ENCODE measurements at regions not wholly inside any gene's neighbourhood (a gene's known extent, or its start where the extent isn't known, plus 50 kb on each side); places are given as distances from the start of the nearest gene placed in this dataset.
"Not testable (repeated sequence)": the region's sequence is repeated elsewhere in the genome, so short reads cannot be mapped to it uniquely, and the experiment has no call there.

- Histone ChIP-seq H3K4me1 (ENCODE audit: control insufficient read depth in 1 of 2, insufficient read depth in 2 of 2, low read length in 2 of 2) (no peaks in the 10 kb centered on the region), H3K27ac (ENCODE audit: low read depth, low read length) (no peak overlapping the region), H3K9me3 (ENCODE audit: control insufficient read depth in 1 of 2, low read length in 2 of 2) (no peaks in the 10 kb centered on the region), H3K27me3 (ENCODE audit: control insufficient read depth in 1 of 2, insufficient read depth in 2 of 2, low read length in 2 of 2) (peaks cover 0 to 2% of the 10 kb centered on the region in 2 donors), H3K4me3 (ENCODE audit: low read depth in 1 of 2, low read length in 2 of 2) (no peak overlapping the region), H3K36me3 (ENCODE audit: control insufficient read depth in 1 of 2, insufficient read depth in 2 of 2, low read length in 2 of 2) (no peaks in the 10 kb centered on the region), H3K9ac (ENCODE audit: low read depth in 1 of 2, low read length in 2 of 2) (no peak overlapping the region)
Measured at GRCh38 chr7:149638566-149639320, 134.6 kb downstream of the ZNF467 start.

GRCh38 chr7:149637911-149638565 lies 135.3 kb downstream of the ZNF467 start:
- H3K27me3 ChIP-seq (ENCODE audit: control insufficient read depth in 1 of 2, insufficient read depth in 2 of 2, low read length in 2 of 2), result peaks cover 0 to 6% of the 10 kb centered on the region in 2 donors
- no peaks in the 10 kb centered on the region for H3K36me3 ChIP-seq (ENCODE audit: control insufficient read depth in 1 of 2, insufficient read depth in 2 of 2, low read length in 2 of 2)
- H3K9ac ChIP-seq (ENCODE audit: low read depth in 1 of 2, low read length in 2 of 2), result no peak overlapping the region
- H3K9me3 ChIP-seq (ENCODE audit: control insufficient read depth in 1 of 2, low read length in 2 of 2), result no peaks in the 10 kb centered on the region
- no peak overlapping the region for H3K27ac ChIP-seq (ENCODE audit: low read depth, low read length)
- H3K4me3 ChIP-seq (ENCODE audit: low read depth in 1 of 2, low read length in 2 of 2), result no peak overlapping the region
- no peaks in the 10 kb centered on the region for H3K4me1 ChIP-seq (ENCODE audit: control insufficient read depth in 1 of 2, insufficient read depth in 2 of 2, low read length in 2 of 2)

GRCh38 chr7:149635561-149636329 lies 137.6 kb downstream of the ZNF467 start:
- Histone ChIP-seq H3K27me3 (ENCODE audit: control insufficient read depth in 1 of 2, insufficient read depth in 2 of 2, low read length in 2 of 2) (peaks cover 0 to 11% of the 10 kb centered on the region in 2 donors), H3K4me3 (ENCODE audit: low read depth in 1 of 2, low read length in 2 of 2) (no peak overlapping the region), H3K27ac (ENCODE audit: low read depth, low read length) (no peak overlapping the region), H3K36me3 (ENCODE audit: control insufficient read depth in 1 of 2, insufficient read depth in 2 of 2, low read length in 2 of 2) (no peaks in the 10 kb centered on the region), H3K9ac (ENCODE audit: low read depth in 1 of 2, low read length in 2 of 2) (no peak overlapping the region), H3K9me3 (ENCODE audit: control insufficient read depth in 1 of 2, low read length in 2 of 2) (no peaks in the 10 kb centered on the region), H3K4me1 (ENCODE audit: control insufficient read depth in 1 of 2, insufficient read depth in 2 of 2, low read length in 2 of 2) (no peaks in the 10 kb centered on the region)

- Histone ChIP-seq H3K9me3 (ENCODE audit: control insufficient read depth in 1 of 2, low read length in 2 of 2) (no peaks in the 10 kb centered on the region), H3K4me3 (ENCODE audit: low read depth in 1 of 2, low read length in 2 of 2) (no peak overlapping the region), H3K9ac (ENCODE audit: low read depth in 1 of 2, low read length in 2 of 2) (no peak overlapping the region), H3K4me1 (ENCODE audit: control insufficient read depth in 1 of 2, insufficient read depth in 2 of 2, low read length in 2 of 2) (no peaks in the 10 kb centered on the region), H3K27ac (ENCODE audit: low read depth, low read length) (no peak overlapping the region), H3K27me3 (ENCODE audit: control insufficient read depth in 1 of 2, insufficient read depth in 2 of 2, low read length in 2 of 2) (peaks cover 0 to 14% of the 10 kb centered on the region in 2 donors), H3K36me3 (ENCODE audit: control insufficient read depth in 1 of 2, insufficient read depth in 2 of 2, low read length in 2 of 2) (no peaks in the 10 kb centered on the region)
Measured at GRCh38 chr7:149633976-149634945, 136.7 kb upstream of the ZNF746 start.

DNA sequence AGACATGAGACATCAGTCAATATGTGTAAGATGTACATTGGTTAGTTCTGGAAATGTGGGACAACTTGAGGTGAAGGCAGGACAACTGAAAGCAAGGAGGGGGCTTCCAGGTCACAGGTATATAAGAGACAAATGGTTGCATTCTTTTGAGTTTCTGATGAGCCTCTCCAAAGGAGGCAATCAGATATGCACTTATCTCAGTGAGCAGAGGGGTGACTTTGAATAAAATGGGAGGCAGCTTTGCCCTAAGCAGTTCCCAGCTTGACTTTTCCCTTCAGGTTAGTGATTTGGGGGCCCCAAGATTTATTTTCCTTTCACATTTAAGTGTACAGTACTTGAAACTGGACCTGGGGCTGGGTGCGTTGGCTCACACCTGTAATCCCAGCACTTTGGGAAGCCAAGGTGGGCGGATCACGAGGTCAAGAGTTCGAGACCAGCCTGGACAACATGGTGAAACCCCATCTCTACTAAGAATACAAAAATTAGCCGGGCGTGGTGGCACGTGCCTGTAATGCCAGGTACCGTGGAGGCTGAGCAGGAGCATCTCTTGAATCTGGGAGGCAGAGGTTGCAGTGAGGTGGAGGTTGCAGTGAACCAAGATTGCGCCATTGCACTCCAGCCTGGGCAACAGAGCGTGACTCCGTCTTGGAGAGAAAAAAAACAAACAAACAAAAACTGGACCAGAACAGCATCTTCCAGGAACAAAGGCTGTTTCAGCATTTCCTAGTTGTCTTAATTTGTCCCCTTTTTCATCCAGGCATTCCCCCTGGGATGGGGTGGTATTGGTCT lies 130.9 kb upstream of the ZNF746 start:
- H3K9ac ChIP-seq (ENCODE audit: low read depth in 1 of 2, low read length in 2 of 2); H3K36me3 ChIP-seq (ENCODE audit: control insufficient read depth in 1 of 2, insufficient read depth in 2 of 2, low read length in 2 of 2); H3K27ac ChIP-seq (ENCODE audit: low read depth, low read length); H3K4me1 ChIP-seq (ENCODE audit: control insufficient read depth in 1 of 2, insufficient read depth in 2 of 2, low read length in 2 of 2); H3K9me3 ChIP-seq (ENCODE audit: control insufficient read depth in 1 of 2, low read length in 2 of 2); H3K4me3 ChIP-seq (ENCODE audit: low read depth in 1 of 2, low read length in 2 of 2): not testable (repeated sequence)
- H3K27me3 ChIP-seq (ENCODE audit: control insufficient read depth in 1 of 2, insufficient read depth in 2 of 2, low read length in 2 of 2), result peaks cover 0 to 12% of the 10 kb centered on the region in 2 donors

GRCh38 chr7:149627911-149628310 lies 130.3 kb upstream of the ZNF746 start:
- no peak overlapping the region for H3K4me3 ChIP-seq (ENCODE audit: low read depth in 1 of 2, low read length in 2 of 2)
- peaks cover 0 to 8% of the 10 kb centered on the region in 2 donors for H3K27me3 ChIP-seq (ENCODE audit: control insufficient read depth in 1 of 2, insufficient read depth in 2 of 2, low read length in 2 of 2)
- no peak overlapping the region for H3K27ac ChIP-seq (ENCODE audit: low read depth, low read length)
- H3K9me3 ChIP-seq (ENCODE audit: control insufficient read depth in 1 of 2, low read length in 2 of 2), result no peaks in the 10 kb centered on the region
- peaks cover 8 to 15% of the 10 kb centered on the region in 2 donors for H3K4me1 ChIP-seq (ENCODE audit: control insufficient read depth in 1 of 2, insufficient read depth in 2 of 2, low read length in 2 of 2)
- H3K9ac ChIP-seq (ENCODE audit: low read depth in 1 of 2, low read length in 2 of 2), result no peak overlapping the region
- H3K36me3 ChIP-seq (ENCODE audit: control insufficient read depth in 1 of 2, insufficient read depth in 2 of 2, low read length in 2 of 2), result no peaks in the 10 kb centered on the region

GRCh38 chr7:149626972-149627371 lies 129.4 kb upstream of the ZNF746 start:
- no peak overlapping the region for H3K4me3 ChIP-seq (ENCODE audit: low read depth in 1 of 2, low read length in 2 of 2)
- no peak overlapping the region for H3K9ac ChIP-seq (ENCODE audit: low read depth in 1 of 2, low read length in 2 of 2)
- peaks cover 0 to 8% of the 10 kb centered on the region in 2 donors for H3K27me3 ChIP-seq (ENCODE audit: control insufficient read depth in 1 of 2, insufficient read depth in 2 of 2, low read length in 2 of 2)
- no peaks in the 10 kb centered on the region for H3K36me3 ChIP-seq (ENCODE audit: control insufficient read depth in 1 of 2, insufficient read depth in 2 of 2, low read length in 2 of 2)
- peaks cover 17 to 24% of the 10 kb centered on the region in 2 donors for H3K4me1 ChIP-seq (ENCODE audit: control insufficient read depth in 1 of 2, insufficient read depth in 2 of 2, low read length in 2 of 2)
- no peak overlapping the region for H3K27ac ChIP-seq (ENCODE audit: low read depth, low read length)
- no peaks in the 10 kb centered on the region for H3K9me3 ChIP-seq (ENCODE audit: control insufficient read depth in 1 of 2, low read length in 2 of 2)

- Histone ChIP-seq H3K9ac (ENCODE audit: low read depth in 1 of 2, low read length in 2 of 2) (no peak overlapping the region), H3K9me3 (ENCODE audit: control insufficient read depth in 1 of 2, low read length in 2 of 2) (no peaks in the 10 kb centered on the region), H3K4me1 (ENCODE audit: control insufficient read depth in 1 of 2, insufficient read depth in 2 of 2, low read length in 2 of 2) (peaks cover 17 to 27% of the 10 kb centered on the region in 2 donors), H3K36me3 (ENCODE audit: control insufficient read depth in 1 of 2, insufficient read depth in 2 of 2, low read length in 2 of 2) (peaks cover 0 to 3% of the 10 kb centered on the region in 2 donors), H3K27me3 (ENCODE audit: control insufficient read depth in 1 of 2, insufficient read depth in 2 of 2, low read length in 2 of 2) (peaks cover 0 to 4% of the 10 kb centered on the region in 2 donors), H3K4me3 (ENCODE audit: low read depth in 1 of 2, low read length in 2 of 2) (no peak overlapping the region), H3K27ac (ENCODE audit: low read depth, low read length) (no peak overlapping the region)
Measured at GRCh38 chr7:149625947-149626392, 128.4 kb upstream of the ZNF746 start.
